ENCODE measurements at regions not wholly inside any gene's neighbourhood (a gene's known extent, or its start where the extent isn't known, plus 50 kb on each side); places are given as distances from the start of the nearest gene placed in this dataset.

- Histone ChIP-seq H3K27ac (ENCODE audit: low read depth, low read length) (peak overlapping the region; percentile 97), H3K79me2 (ENCODE audit: insufficient read depth, low read length) (peaks cover 89% of the 10 kb centered on the region), H3K36me3 (ENCODE audit: insufficient read depth, low read length) (peaks cover 15% of the 10 kb centered on the region), H3K4me1 (ENCODE audit: insufficient read depth, low read length) (peaks cover 51% of the 10 kb centered on the region), H3K9me3 (ENCODE audit: low read depth, low read length) (no peaks in the 10 kb centered on the region), H3K27me3 (ENCODE audit: insufficient read depth, low read length) (no peaks in the 10 kb centered on the region), H2AFZ (ENCODE audit: low read length) (no peak overlapping the region), H3K4me3 (ENCODE audit: insufficient read depth, low read length) (peak overlapping the region; percentile 77), H4K20me1 (ENCODE audit: insufficient read depth, low read length) (peaks cover 17% of the 10 kb centered on the region), H3K4me2 (ENCODE audit: insufficient read depth, low read length) (peak overlapping the region; percentile 100)
- DNase-seq (ENCODE audit: insufficient read length, low spot score, missing footprints), result peak; percentile 91
- TF ChIP-seq, protein P1, sequence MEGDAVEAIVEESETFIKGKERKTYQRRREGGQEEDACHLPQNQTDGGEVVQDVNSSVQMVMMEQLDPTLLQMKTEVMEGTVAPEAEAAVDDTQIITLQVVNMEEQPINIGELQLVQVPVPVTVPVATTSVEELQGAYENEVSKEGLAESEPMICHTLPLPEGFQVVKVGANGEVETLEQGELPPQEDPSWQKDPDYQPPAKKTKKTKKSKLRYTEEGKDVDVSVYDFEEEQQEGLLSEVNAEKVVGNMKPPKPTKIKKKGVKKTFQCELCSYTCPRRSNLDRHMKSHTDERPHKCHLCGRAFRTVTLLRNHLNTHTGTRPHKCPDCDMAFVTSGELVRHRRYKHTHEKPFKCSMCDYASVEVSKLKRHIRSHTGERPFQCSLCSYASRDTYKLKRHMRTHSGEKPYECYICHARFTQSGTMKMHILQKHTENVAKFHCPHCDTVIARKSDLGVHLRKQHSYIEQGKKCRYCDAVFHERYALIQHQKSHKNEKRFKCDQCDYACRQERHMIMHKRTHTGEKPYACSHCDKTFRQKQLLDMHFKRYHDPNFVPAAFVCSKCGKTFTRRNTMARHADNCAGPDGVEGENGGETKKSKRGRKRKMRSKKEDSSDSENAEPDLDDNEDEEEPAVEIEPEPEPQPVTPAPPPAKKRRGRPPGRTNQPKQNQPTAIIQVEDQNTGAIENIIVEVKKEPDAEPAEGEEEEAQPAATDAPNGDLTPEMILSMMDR (IDR thresholded peaks at IDR 0.05; ENCODE audit: extremely low read depth, low read depth, low read length), result no peak
These were observed 81.5 kb upstream of the PPARA start for GRCh38 chr22:46068593-46069491.

DNA sequence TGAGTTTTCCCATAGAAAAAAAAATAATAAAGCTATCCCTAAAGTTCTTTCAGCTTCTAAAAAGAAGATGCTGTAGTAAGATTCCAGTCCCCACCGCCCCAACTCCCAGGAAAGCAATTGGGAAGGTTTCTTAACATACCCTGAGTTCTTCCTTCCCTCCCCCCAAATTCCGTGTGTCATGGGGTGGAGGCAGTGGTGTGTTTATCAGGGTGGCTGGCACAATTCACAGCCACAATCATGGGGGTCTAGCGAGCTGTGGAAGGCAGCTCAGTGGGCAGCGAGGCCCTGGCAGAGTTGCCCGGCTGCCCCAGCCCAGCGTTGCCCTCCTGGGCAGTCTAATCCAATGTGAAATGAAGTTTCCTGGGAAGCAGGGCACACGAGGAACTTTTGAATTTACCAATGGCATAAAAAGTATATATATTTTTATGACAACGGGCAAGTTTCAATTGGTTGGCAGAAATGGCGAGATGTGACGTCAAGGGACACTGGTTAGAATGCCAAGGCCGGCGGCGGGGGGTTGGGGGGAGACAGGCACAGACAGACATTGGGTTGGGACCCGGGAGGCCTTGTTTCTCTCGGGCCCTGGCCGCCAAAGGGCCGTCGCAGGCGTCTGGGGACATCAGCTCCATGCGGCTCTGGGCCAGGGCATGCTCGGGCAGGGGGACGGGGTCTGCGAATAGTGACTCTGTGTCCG is 80.7 kb upstream of the PPARA start:
- DNase-seq (ENCODE audit: insufficient read length, low spot score, missing footprints), result peak; percentile 93
- Histone ChIP-seq H3K4me3 (ENCODE audit: insufficient read depth, low read length) (peak overlapping the region; percentile 77), H2AFZ (ENCODE audit: low read length) (no peak overlapping the region), H3K79me2 (ENCODE audit: insufficient read depth, low read length) (peaks cover 89% of the 10 kb centered on the region), H3K27me3 (ENCODE audit: insufficient read depth, low read length) (no peaks in the 10 kb centered on the region), H3K4me1 (ENCODE audit: insufficient read depth, low read length) (peaks cover 43% of the 10 kb centered on the region), H3K27ac (ENCODE audit: low read depth, low read length) (peak overlapping the region; percentile 97), H3K4me2 (ENCODE audit: insufficient read depth, low read length) (peak overlapping the region; percentile 100), H4K20me1 (ENCODE audit: insufficient read depth, low read length) (peaks cover 25% of the 10 kb centered on the region), H3K9me3 (ENCODE audit: low read depth, low read length) (no peaks in the 10 kb centered on the region), H3K36me3 (ENCODE audit: insufficient read depth, low read length) (peaks cover 24% of the 10 kb centered on the region)
- TF ChIP-seq, protein P1 (IDR thresholded peaks at IDR 0.05; ENCODE audit: extremely low read depth, low read depth, low read length), result no peak

- Histone ChIP-seq H4K20me1 (ENCODE audit: insufficient read depth, low read length) (peaks cover 31% of the 10 kb centered on the region), H3K9me3 (ENCODE audit: low read depth, low read length) (no peaks in the 10 kb centered on the region), H3K4me2 (ENCODE audit: insufficient read depth, low read length) (peak overlapping the region; percentile 100), H3K79me2 (ENCODE audit: insufficient read depth, low read length) (peaks cover 89% of the 10 kb centered on the region), H3K4me3 (ENCODE audit: insufficient read depth, low read length) (peak overlapping the region; percentile 77), H2AFZ (ENCODE audit: low read length) (no peak overlapping the region), H3K27ac (ENCODE audit: low read depth, low read length) (peak overlapping the region; percentile 97), H3K36me3 (ENCODE audit: insufficient read depth, low read length) (peaks cover 30% of the 10 kb centered on the region), H3K4me1 (ENCODE audit: insufficient read depth, low read length) (peaks cover 42% of the 10 kb centered on the region), H3K27me3 (ENCODE audit: insufficient read depth, low read length) (no peaks in the 10 kb centered on the region)
- TF ChIP-seq, protein P1 (IDR thresholded peaks at IDR 0.05; ENCODE audit: extremely low read depth, low read depth, low read length), result no peak
- DNase-seq (ENCODE audit: insufficient read length, low spot score, missing footprints), result peak; percentile 92
These were observed 80.0 kb upstream of the PPARA start for GRCh38 chr22:46070215-46070802.

All from osteoblast (primary cell).